Smooth muscle cell of the brain vasculature (primary cell): ENCODE measurements at regions not wholly inside any gene's neighbourhood (a gene's known extent, or its start where the extent isn't known, plus 50 kb on each side); places are given as distances from the start of the nearest gene placed in this dataset.

Experiments
- DNase-seq: peaks from one replicate; pipeline ENCODE4 v3.0.0-alpha.2; 2012; ENCODE audit warnings: low read depth, low spot score

- DNase-seq: no peak
These were observed 84.1 kb upstream of the BARX2 start for GRCh38 chr11:129291546-129291945.

DNA sequence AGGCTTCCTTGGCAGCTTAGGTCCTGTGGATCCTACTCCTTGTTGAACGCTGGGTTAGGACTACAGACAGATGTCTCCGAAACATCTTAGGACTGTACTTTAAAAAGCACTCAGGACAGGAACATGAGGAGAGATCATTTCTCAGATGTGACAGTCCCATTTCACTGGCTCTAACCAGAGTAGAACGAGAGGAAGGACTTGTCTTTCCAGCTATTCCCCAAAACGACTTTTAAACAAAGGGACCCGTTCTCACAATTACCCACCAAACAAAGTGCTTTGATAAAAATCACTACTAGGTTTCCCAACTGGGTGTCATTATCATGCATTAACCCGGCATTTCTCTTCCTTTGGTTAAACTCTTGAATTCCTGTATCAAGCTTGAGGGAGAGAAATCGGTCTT lies 84.7 kb upstream of the BARX2 start:
- no peak for DNase-seq

DNA sequence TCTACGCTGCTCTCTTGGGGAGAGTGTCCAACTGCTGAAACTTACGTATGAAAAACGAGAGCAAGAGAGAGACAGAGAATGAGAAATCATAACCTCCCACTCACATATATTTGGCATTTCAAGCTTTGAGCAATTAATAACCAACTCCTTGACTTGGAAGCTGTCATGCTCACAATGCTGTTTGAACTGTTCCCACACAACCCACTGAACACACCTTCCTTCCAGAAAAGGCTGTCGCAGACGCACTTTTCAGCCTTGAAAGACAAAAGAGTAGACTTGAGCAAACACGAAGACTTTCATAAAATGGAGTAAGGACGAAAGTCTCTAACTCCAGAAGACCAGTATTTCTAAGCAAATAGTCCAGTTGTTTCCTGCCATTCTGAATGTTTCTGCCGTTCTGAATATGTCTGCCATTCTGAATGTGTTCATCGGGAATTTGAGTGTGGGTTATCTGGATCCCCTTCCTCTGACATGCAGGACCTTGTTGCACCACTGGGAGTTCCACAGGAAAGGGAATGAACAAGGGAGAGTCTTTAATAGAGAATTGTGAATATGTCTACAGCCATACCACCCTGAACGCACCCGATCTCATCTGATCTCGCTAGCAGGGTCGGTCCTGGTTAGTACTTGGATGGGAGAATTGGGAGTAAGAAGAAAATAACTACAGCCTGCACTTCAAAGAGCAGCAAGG lies 86.2 kb upstream of the BARX2 start:
- DNase-seq: no peak

DNA sequence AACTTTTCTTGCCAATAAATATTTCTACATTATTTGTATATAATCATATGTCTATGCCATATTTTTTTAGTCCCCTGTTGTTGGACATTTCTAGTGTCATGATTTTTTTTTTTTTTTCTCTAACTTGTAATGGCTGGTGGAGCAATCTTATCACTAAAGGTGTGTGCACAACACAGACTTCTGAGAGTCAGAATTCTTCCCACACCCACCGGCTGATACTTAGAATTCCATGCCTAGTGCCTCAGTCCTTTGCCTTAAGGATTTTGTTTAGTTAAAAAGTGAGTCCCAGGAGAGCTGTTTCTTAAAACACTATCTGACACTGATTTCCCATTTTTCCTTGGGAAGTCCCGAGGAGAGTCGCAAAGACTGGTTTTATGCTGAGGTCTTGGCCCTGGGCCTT lies 87.7 kb upstream of the BARX2 start:
- DNase-seq: no peak

DNA sequence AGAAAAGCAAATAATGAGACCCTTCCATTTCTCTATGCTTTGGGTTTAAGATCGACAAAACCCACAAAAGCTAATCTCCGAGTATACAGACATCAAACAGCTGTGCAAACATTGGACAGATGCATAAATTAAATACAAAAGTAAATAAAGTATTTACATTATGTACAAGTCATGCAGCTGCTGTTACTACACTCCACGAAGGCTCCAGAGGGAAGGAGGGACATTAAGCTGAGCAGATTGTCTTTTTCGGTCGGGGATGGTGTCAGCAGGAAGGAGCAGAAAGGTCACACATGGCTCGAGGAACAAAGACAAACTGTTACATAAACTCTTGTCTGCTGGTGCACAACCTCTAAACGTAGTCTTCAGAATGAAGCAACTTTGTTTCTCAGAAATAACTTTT lies 88.8 kb upstream of the BARX2 start:
- no peak for DNase-seq

DNA sequence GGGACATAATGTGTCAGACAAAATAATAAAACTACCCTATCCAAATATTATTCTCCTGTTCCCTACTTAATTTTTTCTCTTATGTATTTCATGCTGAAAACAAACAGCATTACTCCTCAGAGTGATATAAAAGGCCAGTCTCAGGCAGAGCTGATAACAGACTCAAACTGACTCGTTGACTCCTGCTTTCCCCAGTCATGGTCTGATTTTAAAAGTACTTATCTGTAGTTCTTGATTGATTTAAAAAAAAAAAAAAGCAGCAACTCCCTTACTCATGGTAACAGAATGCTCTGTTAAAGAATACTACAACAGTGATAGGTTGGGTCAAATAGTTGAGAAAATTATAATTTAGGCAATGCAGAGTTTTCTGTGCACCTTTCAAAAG lies 90.3 kb upstream of the BARX2 start:
- no peak for DNase-seq

- no peak for DNase-seq
These were observed 91.0 kb upstream of the ARHGAP32 start for GRCh38 chr11:129283141-129283540.

- no peak for DNase-seq
These were observed 90.5 kb upstream of the ARHGAP32 start for GRCh38 chr11:129282634-129283033.

- DNase-seq: no peak
These were observed 89.6 kb upstream of the ARHGAP32 start for GRCh38 chr11:129281471-129282415.

DNA sequence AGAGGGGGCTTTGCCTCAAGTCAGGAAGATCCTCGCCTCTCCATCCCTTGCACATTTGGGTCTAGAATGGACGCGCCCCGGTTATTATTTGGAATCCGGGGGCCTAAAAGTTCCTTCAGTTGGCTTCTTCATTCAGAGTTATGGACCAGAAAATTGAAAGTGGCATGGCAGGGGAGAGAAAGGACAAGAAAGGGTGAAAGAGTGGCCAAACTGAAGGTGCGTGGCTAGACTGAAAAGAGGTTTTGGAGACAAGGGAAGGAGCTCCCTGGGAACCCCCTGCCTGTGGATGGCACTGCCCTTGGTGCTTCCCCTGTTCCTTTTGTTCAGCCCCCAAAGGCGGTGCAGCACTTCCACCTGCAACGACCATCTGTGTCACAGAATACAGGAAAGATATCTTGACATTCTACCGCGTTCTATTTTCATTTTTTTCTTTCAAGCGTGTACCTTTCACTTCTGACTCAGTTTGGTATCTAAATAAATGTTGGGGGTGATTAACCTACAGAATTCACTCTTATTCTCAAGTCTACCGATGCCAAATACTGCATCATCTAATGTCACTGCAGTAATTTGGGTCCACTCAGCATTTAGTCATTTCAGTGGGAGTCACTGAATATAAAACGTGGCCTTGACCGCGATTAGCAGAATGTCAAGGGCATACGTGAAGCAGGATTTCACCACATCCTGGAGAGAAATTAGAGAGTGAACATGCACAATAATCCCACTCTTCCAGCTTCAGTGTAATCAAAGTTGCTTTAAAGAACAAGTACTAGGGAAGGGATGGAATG lies 88.1 kb upstream of the ARHGAP32 start:
- no peak for DNase-seq

GRCh38 chr11:129279326-129280026 lies 87.4 kb upstream of the ARHGAP32 start:
- no peak for DNase-seq

DNA sequence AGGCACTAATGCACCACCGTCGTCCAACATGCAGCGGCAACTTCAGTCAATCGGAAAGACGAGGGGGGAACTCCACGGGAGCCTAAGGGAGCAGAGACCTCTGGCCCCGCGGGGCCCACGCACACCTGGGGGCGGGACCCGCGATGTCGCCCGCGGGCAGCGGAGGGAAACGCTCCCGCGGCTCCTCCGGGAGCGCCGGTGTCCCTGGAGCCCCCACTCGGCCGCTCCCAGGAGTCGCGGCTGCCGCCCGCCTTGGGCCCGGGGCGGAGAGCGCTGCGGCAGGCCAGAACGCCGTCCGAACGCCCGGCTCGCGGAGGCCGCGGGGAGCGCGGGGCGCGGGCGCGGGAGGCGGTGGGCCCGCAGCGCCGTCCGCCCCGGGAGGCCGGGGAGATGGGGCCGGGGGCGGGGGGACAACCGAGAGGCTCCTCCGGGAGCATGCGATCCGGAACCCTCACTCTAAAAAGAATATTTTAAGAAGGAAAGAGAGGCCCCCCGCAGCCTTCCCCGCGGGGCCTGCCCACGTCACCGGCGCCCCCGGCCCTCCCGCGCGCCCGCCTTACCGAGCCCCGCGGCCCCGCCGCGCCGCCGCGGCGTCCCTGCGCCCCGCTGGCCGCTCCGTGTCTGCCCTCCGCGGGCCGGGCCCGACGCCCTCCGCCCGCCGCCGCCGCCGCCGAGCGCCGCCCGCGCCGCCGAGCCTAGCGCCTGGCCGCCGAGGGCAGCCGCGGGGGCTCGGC lies 86.6 kb upstream of the ARHGAP32 start:
- DNase-seq: no peak

- no peak for DNase-seq
These were observed 85.2 kb upstream of the ARHGAP32 start for GRCh38 chr11:129277198-129277843.

GRCh38 chr11:129275828-129276227 lies 83.7 kb upstream of the ARHGAP32 start:
- DNase-seq: no peak

DNA sequence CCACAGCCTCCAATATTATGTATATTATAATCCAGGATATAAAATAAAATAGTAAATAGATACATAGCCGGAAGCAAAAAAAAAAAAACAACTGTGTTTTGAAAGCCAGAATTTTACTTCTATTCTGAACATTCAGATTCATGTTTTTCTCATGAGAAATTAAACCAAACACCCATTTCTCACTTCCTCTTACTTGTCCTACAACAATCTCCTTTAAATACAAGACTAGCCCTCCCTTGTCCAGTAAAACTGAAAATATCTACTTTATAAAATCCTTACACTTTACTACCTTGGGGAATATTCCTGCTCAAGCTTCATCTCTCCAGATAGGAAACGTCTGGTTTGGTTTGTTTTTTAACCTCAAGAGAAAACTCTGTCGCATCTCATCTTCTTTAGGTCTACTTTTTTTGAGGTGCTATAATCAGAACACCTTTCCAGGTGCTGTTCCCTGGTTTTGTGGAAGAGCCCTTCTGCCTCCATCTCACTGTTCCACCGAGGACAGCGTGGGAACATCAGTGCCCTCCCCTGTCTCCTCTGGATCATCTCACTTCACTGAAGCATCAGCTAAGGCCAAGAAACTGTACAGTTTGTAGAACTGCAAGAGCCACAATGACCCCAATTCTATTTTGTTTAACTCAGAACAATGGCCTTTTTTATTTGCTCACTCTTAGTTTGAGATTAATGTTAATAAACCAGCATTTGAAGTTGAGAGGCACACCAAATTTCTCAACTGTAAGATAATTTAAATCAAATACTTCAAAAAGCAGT lies 82.0 kb upstream of the ARHGAP32 start:
- DNase-seq: no peak

DNA sequence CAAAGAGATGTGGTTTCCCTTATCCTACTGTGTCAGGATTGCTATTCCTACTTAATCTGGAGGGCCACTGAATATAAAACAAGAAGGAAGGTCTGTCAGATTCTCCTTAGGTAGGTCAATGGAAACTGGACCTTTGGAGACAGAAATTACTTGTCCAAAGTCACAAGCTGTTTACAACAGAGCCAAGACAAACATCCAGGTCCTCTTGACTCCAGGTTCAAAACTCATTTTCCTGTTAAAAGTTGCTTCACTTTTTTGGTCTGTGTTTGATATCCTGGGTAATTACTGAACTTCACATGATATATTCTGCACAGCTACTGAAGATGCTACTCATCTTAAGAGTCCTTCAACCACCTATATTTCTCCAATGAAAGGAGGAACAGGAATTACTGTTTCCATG lies 81.2 kb upstream of the ARHGAP32 start:
- DNase-seq: no peak

- DNase-seq: no peak
These were observed 78.9 kb upstream of the ARHGAP32 start for GRCh38 chr11:129271030-129271429.

- no peak for DNase-seq
These were observed 78.3 kb upstream of the ARHGAP32 start for GRCh38 chr11:129270446-129270845.

- no peak for DNase-seq
These were observed 76.2 kb upstream of the ARHGAP32 start for GRCh38 chr11:129268371-129268770.

GRCh38 chr11:129267716-129268115 lies 75.6 kb upstream of the ARHGAP32 start:
- no peak for DNase-seq
